Common myeloid progenitor, CD34-positive (primary cell): ENCODE measurements at regions not wholly inside any gene's neighbourhood (a gene's known extent, or its start where the extent isn't known, plus 50 kb on each side); places are given as distances from the start of the nearest gene placed in this dataset.
"Not testable (repeated sequence)": the region's sequence is repeated elsewhere in the genome, so short reads cannot be mapped to it uniquely, and the experiment has no call there.

Source experiments
- CTCF ChIA-PET: fragments of 350-600 bp; sonication (Branson Sonifier 250); formaldehyde crosslinking; loops from one replicate; lab custom pipeline; 2021; ENCODE audit warnings: antibody characterized with exemption; lab: Charles Lee
- POLR2A ChIA-PET: fragments of 350-600 bp; sonication (Branson Sonifier 250); formaldehyde crosslinking; loops from one replicate; lab custom pipeline; 2021; ENCODE audit warnings: antibody characterized with exemption; lab: Charles Lee
- DNase-seq, 3 donors: peaks; one replicate each; pipeline versions ENCODE4 v3.0.0 to v3.0.0-alpha.2; 2013
- H3K27ac ChIP-seq, 2 experiments: 1 replicate in 1 of 2; 2 replicates in 1 of 2; pipeline ENCODE4 v1.7.0; 2013; ENCODE audit warnings: inconsistent platforms in 2 of 2, low read length in 2 of 2, mild to moderate bottlenecking in 2 of 2, low read depth in 1 of 2, moderate library complexity in 1 of 2; ENCODE audit not compliant: severe bottlenecking in 2 of 2, insufficient read depth in 1 of 2, poor library complexity in 1 of 2
- H3K27me3 ChIP-seq, 5 experiments: replicated peaks in 2 of 5; 1 replicate in 3 of 5; 2 replicates in 2 of 5; pipeline versions ENCODE4 v1.6.1 to v1.7.0; 2013; ENCODE audit warnings: low read length in 4 of 5, mild to moderate bottlenecking in 2 of 5, moderate library complexity in 2 of 5, inconsistent platforms in 1 of 5; ENCODE audit not compliant: insufficient read depth in 5 of 5, control insufficient read depth in 4 of 5
- H3K36me3 ChIP-seq, 4 experiments: 1 replicate in 2 of 4; 2 replicates in 2 of 4; pipeline versions ENCODE4 v1.6.1 to v1.7.0; 2013; ENCODE audit warnings: low read length in 3 of 4, control low read depth in 1 of 4, mild to moderate bottlenecking in 1 of 4; ENCODE audit not compliant: control insufficient read depth in 4 of 4, insufficient read depth in 4 of 4
- H3K4me1 ChIP-seq, 4 experiments: 1 replicate in 3 of 4; 2 replicates in 1 of 4; pipeline versions ENCODE4 v1.6.1 to v1.7.1; 2013; ENCODE audit warnings: low read length in 3 of 4, mild to moderate bottlenecking in 3 of 4, control low read depth in 1 of 4, inconsistent platforms in 1 of 4, moderate library complexity in 1 of 4; ENCODE audit not compliant: control insufficient read depth in 4 of 4, insufficient read depth in 4 of 4; ENCODE audit errors: control extremely low read depth in 1 of 4
- H3K4me3 ChIP-seq, 7 experiments: 1 replicate in 4 of 7; 2 replicates in 3 of 7; pipeline versions ENCODE4 v1.5.1 to v1.7.0; 2013; ENCODE audit warnings: mild to moderate bottlenecking in 7 of 7, low read length in 6 of 7, moderate library complexity in 6 of 7, inconsistent platforms in 2 of 7, low read depth in 2 of 7, control low read depth in 1 of 7; ENCODE audit not compliant: insufficient read depth in 4 of 7, control insufficient read depth in 1 of 7; ENCODE audit errors: extremely low read depth in 1 of 7
- H3K9me3 ChIP-seq, 5 experiments: 1 replicate in 4 of 5; 2 replicates in 1 of 5; pipeline versions ENCODE4 v1.6.1 to v1.7.1; 2013; ENCODE audit warnings: low read length in 4 of 5, mild to moderate bottlenecking in 2 of 5, inconsistent platforms in 1 of 5, low read depth in 1 of 5, moderate library complexity in 1 of 5; ENCODE audit not compliant: control insufficient read depth in 4 of 5, insufficient read depth in 2 of 5; ENCODE audit errors: control extremely low read depth in 1 of 5
- WGBS: methylation state at CpG from one replicate; pipeline ENCODE4 v1.1.5; 2013; ENCODE audit not compliant: insufficient coverage; 5-methylcytosine and 5-hydroxymethylcytosine counted together

DNA sequence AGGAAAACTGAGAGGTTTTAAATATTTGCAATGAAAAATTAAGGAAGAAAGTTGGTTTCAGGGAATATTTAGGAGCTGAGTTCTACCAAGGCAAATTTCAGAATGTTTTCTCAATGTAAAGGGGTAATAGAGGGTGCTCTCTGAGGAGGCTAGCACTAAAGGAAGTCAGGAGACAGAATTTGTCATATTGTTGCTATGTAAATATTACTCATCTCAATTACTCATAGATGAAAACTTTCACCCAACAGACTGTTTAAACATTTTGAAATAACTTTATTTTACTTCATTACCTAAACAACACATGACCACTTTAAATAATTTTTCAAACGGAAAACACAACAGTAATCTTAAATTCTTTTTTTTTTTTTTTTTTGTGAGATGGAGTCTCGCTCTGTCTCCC lies 274.8 kb upstream of the NRG3 start:
- no peak for DNase-seq
- ChIA-PET POLR2A (interaction anchor here (0.6 kb wide), 1 partner anchor 73 kb away, joined by 4 read pairs; no protein-coding TSS in a partner anchor), CTCF (interaction anchor here (1.0 kb wide), 1 partner anchor 8 kb away, joined by 3 read pairs; no protein-coding TSS in a partner anchor)
- Histone ChIP-seq H3K27ac (no peak overlapping the region), H3K36me3 (no peaks in the 10 kb centered on the region), H3K4me3 (no peak overlapping the region), H3K4me1 (no peaks in the 10 kb centered on the region), H3K9me3 (no peaks in the 10 kb centered on the region), H3K27me3 (no peaks in the 10 kb centered on the region)
- WGBS = no CpG with 5 or more reads among the region's 2 CpGs

DNA sequence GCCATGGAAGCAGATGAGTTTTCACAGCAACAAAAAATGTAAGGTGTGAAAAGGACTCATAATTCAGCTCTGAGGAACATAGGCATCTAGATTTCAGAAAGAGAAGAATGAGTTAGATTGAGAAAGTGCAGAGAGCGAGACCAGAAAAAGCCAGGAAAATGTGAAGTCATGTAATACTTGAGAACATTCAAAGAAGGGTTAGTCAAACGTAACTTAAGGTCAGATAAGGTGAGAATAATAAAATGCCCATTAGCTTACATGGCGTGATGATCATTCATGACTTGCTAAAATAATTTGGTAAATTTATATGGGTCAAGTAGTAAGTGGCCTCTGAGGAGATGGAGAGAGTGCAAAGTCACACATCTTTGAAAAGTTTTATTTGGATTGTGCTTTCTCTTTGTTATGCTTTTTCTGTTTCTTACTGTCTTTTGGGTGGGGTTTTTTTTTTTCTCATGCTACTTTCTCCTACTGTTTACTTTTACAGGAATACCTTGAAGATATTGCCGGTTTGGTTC lies 271.8 kb upstream of the NRG3 start:
- H3K9me3 ChIP-seq = no peaks in the 10 kb centered on the region
- CTCF ChIA-PET = no interaction called here
- H3K4me1 ChIP-seq = no peaks in the 10 kb centered on the region
- WGBS = 87% methylated on average over 2 of the region's 4 CpGs
- H3K27me3 ChIP-seq = no peaks in the 10 kb centered on the region
- no peaks in the 10 kb centered on the region for H3K36me3 ChIP-seq
- no peak for DNase-seq
- no peak overlapping the region for H3K27ac ChIP-seq
- no peak overlapping the region for H3K4me3 ChIP-seq
- POLR2A ChIA-PET = no interaction called here

DNA sequence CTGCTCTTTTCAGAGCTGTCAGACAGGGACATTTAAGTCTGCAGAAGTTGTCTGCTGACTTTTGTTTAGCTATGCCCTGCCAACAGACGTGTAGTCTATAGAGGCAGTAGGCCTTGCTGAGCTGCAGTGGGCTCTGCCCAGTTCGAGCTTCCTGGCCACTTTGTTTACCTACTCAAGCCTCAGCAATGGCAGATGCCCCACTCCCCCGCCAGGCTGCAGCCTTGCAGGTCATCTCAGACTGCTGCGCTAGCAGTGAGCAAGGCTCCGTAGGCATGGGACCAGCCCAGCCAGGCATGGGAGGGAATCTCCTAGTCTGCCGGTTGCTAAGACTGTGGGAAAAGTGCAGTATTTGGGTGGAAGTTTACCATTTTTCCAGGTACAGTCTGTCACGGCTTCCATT lies 230.5 kb upstream of the NRG3 start:
- H3K4me3 ChIP-seq, H3K27ac ChIP-seq, DNase-seq, POLR2A ChIA-PET, H3K9me3 ChIP-seq, H3K36me3 ChIP-seq, H3K27me3 ChIP-seq, H3K4me1 ChIP-seq, CTCF ChIA-PET: not testable (repeated sequence)
- 97% methylated on average over 7 of the region's 7 CpGs for WGBS

DNA sequence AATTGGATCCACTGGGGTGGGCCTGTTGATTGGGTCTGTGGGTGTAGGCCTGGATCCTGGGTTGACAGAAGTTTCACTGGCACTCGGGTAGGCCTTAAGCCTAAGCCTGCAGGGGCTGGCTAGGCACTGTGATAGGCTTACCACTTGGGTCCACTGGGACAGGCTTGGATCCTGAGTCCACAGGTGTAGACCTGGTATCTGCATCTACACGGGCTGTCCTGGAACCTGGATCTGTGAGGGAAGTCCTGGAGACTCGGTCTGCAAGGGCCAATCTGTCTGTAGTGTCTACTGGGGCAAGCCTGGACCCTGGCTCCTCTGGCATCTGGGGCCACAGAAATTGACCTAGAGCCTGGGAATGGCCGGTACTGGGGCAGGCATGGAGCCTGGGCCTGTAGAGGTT lies 219.0 kb upstream of the NRG3 start:
- no peaks in the 10 kb centered on the region for H3K9me3 ChIP-seq
- no peak overlapping the region for H3K4me3 ChIP-seq
- H3K27ac ChIP-seq = no peak overlapping the region
- no peak for DNase-seq
- ChIA-PET POLR2A (no interaction called here), CTCF (no interaction called here)
- H3K36me3 ChIP-seq = no peaks in the 10 kb centered on the region
- 94% methylated on average over 3 of the region's 4 CpGs for WGBS
- no peaks in the 10 kb centered on the region for H3K27me3 ChIP-seq
- no peaks in the 10 kb centered on the region for H3K4me1 ChIP-seq

DNA sequence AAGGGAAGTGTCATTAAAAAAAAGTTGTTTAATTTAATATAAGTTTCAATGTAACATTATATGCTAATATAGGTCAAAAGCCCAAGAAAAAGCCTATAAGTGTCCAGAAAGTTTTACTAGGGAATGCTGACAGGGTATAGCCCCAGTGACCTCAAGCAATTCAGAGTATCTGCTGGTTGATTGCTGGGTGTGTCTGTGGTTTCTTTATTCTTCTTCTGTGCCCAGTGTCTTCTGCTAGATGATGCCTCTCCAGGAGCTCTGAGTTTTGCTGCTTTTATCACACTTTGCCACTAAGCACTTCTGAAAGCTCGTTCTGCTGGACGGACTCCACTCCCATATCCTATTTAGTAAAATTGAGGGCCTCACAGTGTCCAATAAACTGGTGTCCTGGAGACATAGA lies 212.2 kb upstream of the NRG3 start:
- Histone ChIP-seq H3K27ac (no peak overlapping the region), H3K4me3 (no peak overlapping the region), H3K4me1 (no peaks in the 10 kb centered on the region), H3K9me3 (no peaks in the 10 kb centered on the region), H3K36me3 (no peaks in the 10 kb centered on the region), H3K27me3 (no peaks in the 10 kb centered on the region)
- WGBS = no CpG with 5 or more reads among the region's 2 CpGs
- CTCF ChIA-PET = no interaction called here
- POLR2A ChIA-PET = no interaction called here
- DNase-seq = no peak

DNA sequence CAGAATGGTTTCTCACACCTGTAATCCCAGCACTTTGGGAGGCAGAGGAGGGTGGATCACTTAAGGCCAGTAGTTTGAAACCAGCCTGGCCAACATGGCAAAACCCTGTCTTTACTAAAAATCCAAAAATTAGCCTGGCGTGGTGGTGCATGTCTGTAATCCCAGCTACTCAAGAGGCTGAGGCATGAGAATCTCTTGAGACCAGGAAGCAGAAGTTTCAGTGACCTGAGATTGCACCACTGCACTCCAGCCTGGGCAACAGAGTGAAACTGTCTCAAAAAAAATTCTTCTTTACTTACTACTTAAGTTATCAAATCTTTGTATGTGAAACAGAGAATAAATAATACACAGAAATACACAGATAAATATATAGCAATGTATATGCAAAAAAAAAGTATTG lies 210.2 kb upstream of the NRG3 start:
- WGBS = 93% methylated on average over 1 of the region's 1 CpG
- H3K9me3 ChIP-seq, CTCF ChIA-PET: not testable (repeated sequence)

DNA sequence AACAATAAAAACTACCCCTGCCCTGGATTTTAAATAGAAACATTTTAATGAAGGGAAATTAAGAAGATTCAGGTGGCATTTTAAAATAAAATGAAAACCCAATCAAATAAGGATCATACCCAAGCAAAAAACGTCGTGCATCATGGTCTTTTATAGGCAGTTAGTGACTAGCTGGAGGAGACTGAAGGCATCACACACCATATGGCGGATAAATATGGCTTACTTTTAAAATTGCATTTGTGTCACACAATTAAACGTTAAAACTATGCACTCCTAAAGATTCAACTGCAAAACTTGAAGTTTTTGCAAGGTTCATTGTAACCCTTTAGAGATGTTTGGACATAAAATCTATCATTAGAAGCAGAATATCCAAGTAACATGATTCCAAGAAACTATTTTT lies 200.1 kb upstream of the NRG3 start:
- H3K4me1 ChIP-seq = no peaks in the 10 kb centered on the region
- 97% methylated on average over 4 of the region's 4 CpGs for WGBS
- no peaks in the 10 kb centered on the region for H3K36me3 ChIP-seq
- POLR2A ChIA-PET = no interaction called here
- H3K27me3 ChIP-seq = no peaks in the 10 kb centered on the region
- CTCF ChIA-PET = interaction anchor here (0.9 kb wide), 1 partner anchor 18 kb away, joined by 3 read pairs; no protein-coding TSS in a partner anchor
- peaks cover 0 to 2% (median 0%) of the 10 kb centered on the region in 5 experiments for H3K9me3 ChIP-seq
- H3K27ac ChIP-seq = no peak overlapping the region
- H3K4me3 ChIP-seq = no peak overlapping the region
- no peak for DNase-seq

More for the DNA sequence above, 210.2 kb upstream of the NRG3 start:
- POLR2A ChIA-PET, DNase-seq, H3K27me3 ChIP-seq, H3K4me3 ChIP-seq, H3K4me1 ChIP-seq, H3K27ac ChIP-seq, H3K36me3 ChIP-seq: not testable (repeated sequence)
